ENCODE measurements at regions not wholly inside any gene's neighbourhood (a gene's known extent, or its start where the extent isn't known, plus 50 kb on each side); places are given as distances from the start of the nearest gene placed in this dataset.
"Not testable (repeated sequence)": the region's sequence is repeated elsewhere in the genome, so short reads cannot be mapped to it uniquely, and the experiment has no call there.

DNA sequence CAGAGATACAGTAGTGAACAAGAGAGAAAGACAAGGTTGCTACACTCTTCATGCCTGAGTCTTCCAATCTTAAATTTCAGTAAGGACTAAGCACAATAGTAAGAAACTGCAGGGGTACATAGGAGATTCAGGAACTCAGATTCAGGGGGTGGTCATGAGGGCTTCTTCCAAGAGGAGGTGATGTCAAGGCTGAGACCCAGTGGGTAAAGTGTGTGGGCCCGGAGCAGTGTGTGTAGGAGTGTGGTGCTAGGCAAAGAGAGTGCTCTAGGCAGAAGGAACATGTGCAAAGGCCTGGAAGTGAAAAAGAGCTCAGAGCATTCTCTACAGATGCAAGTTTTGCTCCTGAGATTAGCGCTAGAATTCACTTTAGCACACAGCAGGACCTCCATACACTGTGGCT, 102.9 kb upstream of the SPATA12 start:
- DNase-seq (ENCODE audit: low read depth in 1 of 2, low spot score in 2 of 2), result no peak
- H3K9me3 ChIP-seq (replicated peaks), result no peaks in the 10 kb centered on the region

DNA sequence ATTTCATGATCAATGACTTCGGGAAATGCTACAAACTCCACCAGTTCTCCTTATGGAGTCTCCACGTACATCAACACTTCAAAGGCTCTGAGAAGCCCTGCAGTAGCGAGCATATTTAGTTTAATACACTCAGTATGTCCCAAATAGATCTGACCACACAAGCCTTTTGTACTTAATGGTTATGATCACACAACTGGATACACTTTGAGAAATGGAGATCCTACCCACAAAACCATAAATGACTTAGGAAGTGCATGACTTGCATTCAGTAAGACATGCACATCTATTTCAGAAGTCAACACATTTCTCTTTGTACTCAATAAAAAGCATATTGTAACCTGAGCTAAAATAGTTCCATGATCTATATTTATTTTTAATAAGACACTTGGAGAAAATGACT, 103.6 kb upstream of the SPATA12 start:
- H3K36me3 ChIP-seq, result no peaks in the 10 kb centered on the region
- no peaks in the 10 kb centered on the region for H3K9me3 ChIP-seq (replicated peaks)
- H3K4me3 ChIP-seq, result no peak overlapping the region
- DNase-seq (ENCODE audit: low read depth in 1 of 2, low spot score in 2 of 2), result no peak
- no peaks in the 10 kb centered on the region for H3K4me1 ChIP-seq (replicated peaks)
- H3K27me3 ChIP-seq (replicated peaks), result no peaks in the 10 kb centered on the region
- H3K27ac ChIP-seq, result no peak overlapping the region

More for the DNA sequence above, 102.9 kb upstream of the SPATA12 start:
- Histone ChIP-seq H3K4me3 (no peak overlapping the region), H3K27ac (no peak overlapping the region), H3K4me1 (replicated peaks) (no peaks in the 10 kb centered on the region), H3K36me3 (no peaks in the 10 kb centered on the region), H3K27me3 (replicated peaks) (no peaks in the 10 kb centered on the region)

- no peak overlapping the region for H3K27ac ChIP-seq
- no peaks in the 10 kb centered on the region for H3K9me3 ChIP-seq (replicated peaks)
Observed at GRCh38 chr3:56955492-56956111, 104.9 kb upstream of the SPATA12 start.

GRCh38 chr3:56954125-56954524, 106.3 kb upstream of the SPATA12 start:
- Histone ChIP-seq H3K36me3 (no peaks in the 10 kb centered on the region), H3K4me1 (replicated peaks) (no peaks in the 10 kb centered on the region), H3K27me3 (replicated peaks) (no peaks in the 10 kb centered on the region), H3K4me3 (no peak overlapping the region), H3K9me3 (replicated peaks) (no peaks in the 10 kb centered on the region), H3K27ac (no peak overlapping the region)
- no peak for DNase-seq (ENCODE audit: low read depth in 1 of 2, low spot score in 2 of 2)

More at GRCh38 chr3:56955492-56956111, 104.9 kb upstream of the SPATA12 start:
- DNase-seq (ENCODE audit: low read depth in 1 of 2, low spot score in 2 of 2), result no peak
- Histone ChIP-seq H3K4me1 (replicated peaks) (no peaks in the 10 kb centered on the region), H3K27me3 (replicated peaks) (no peaks in the 10 kb centered on the region), H3K4me3 (no peak overlapping the region), H3K36me3 (no peaks in the 10 kb centered on the region)

- H3K9me3 ChIP-seq (replicated peaks), result no peaks in the 10 kb centered on the region
- H3K27me3 ChIP-seq (replicated peaks), result no peaks in the 10 kb centered on the region
- no peaks in the 10 kb centered on the region for H3K36me3 ChIP-seq
- no peaks in the 10 kb centered on the region for H3K4me1 ChIP-seq (replicated peaks)
- no peak for DNase-seq (ENCODE audit: low read depth in 1 of 2, low spot score in 2 of 2)
- H3K4me3 ChIP-seq, result no peak overlapping the region
- H3K27ac ChIP-seq, result no peak overlapping the region
Observed at GRCh38 chr3:56952846-56953245, 107.6 kb upstream of the SPATA12 start.

GRCh38 chr3:56952061-56952460, 108.4 kb upstream of the SPATA12 start:
- no peaks in the 10 kb centered on the region for H3K4me1 ChIP-seq (replicated peaks)
- DNase-seq (ENCODE audit: low read depth in 1 of 2, low spot score in 2 of 2), result no peak
- H3K27ac ChIP-seq, result no peak overlapping the region
- H3K36me3 ChIP-seq, result no peaks in the 10 kb centered on the region
- H3K4me3 ChIP-seq, result no peak overlapping the region
- H3K9me3 ChIP-seq (replicated peaks), result no peaks in the 10 kb centered on the region
- no peaks in the 10 kb centered on the region for H3K27me3 ChIP-seq (replicated peaks)

DNA sequence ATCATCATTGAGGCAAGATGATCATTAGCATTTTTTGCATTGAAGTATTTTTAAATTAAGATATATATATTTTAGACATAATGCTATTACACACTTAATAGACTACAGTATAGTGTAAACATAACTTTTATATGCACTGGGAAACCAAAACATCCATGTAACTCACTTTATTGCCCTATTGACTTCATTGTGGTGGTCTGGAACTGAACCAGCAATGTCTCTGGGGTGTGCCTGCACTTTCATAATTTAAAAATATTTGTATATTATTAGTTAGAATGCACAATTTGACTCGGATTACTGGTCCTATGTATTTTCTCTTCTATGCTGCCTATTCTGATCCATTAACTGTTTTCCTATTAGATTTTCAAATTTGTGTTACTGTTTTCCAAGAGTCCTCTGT, 109.1 kb upstream of the SPATA12 start:
- no peaks in the 10 kb centered on the region for H3K9me3 ChIP-seq (replicated peaks)
- no peak for DNase-seq (ENCODE audit: low read depth in 1 of 2, low spot score in 2 of 2)

GRCh38 chr3:56945378-56945777, 115.1 kb upstream of the SPATA12 start:
- not testable (repeated sequence) for H3K4me3 ChIP-seq; H3K9me3 ChIP-seq (replicated peaks); H3K27ac ChIP-seq; H3K36me3 ChIP-seq; H3K4me1 ChIP-seq (replicated peaks); DNase-seq (ENCODE audit: low read depth in 1 of 2, low spot score in 2 of 2); H3K27me3 ChIP-seq (replicated peaks)

More for the DNA sequence above, 109.1 kb upstream of the SPATA12 start:
- Histone ChIP-seq H3K4me1 (replicated peaks) (no peaks in the 10 kb centered on the region), H3K36me3 (no peaks in the 10 kb centered on the region), H3K27ac (no peak overlapping the region), H3K27me3 (replicated peaks) (no peaks in the 10 kb centered on the region), H3K4me3 (no peak overlapping the region)

- no peak overlapping the region for H3K27ac ChIP-seq
- H3K4me3 ChIP-seq, result no peak overlapping the region
- no peaks in the 10 kb centered on the region for H3K36me3 ChIP-seq
- H3K9me3 ChIP-seq (replicated peaks), result no peaks in the 10 kb centered on the region
- no peak for DNase-seq (ENCODE audit: low read depth in 1 of 2, low spot score in 2 of 2)
- 0 out of 2 replicates have a peak, but pooled peaks cover 3% of the 10 kb centered on the region for H3K4me1 ChIP-seq (replicated peaks)
- H3K27me3 ChIP-seq (replicated peaks), result no peaks in the 10 kb centered on the region
Observed at GRCh38 chr3:56942523-56942922, 117.9 kb upstream of the SPATA12 start.

- H3K27ac ChIP-seq, result no peak overlapping the region
- H3K27me3 ChIP-seq (replicated peaks), result no peaks in the 10 kb centered on the region
- H3K36me3 ChIP-seq, result no peaks in the 10 kb centered on the region
- no peak for DNase-seq (ENCODE audit: low read depth in 1 of 2, low spot score in 2 of 2)
- no peak overlapping the region for H3K4me3 ChIP-seq
- H3K4me1 ChIP-seq (replicated peaks), result 0 out of 2 replicates have a peak, but pooled peaks cover 5% of the 10 kb centered on the region
- H3K9me3 ChIP-seq (replicated peaks), result no peaks in the 10 kb centered on the region
Observed at GRCh38 chr3:56940976-56941375, 119.5 kb upstream of the SPATA12 start.

DNA sequence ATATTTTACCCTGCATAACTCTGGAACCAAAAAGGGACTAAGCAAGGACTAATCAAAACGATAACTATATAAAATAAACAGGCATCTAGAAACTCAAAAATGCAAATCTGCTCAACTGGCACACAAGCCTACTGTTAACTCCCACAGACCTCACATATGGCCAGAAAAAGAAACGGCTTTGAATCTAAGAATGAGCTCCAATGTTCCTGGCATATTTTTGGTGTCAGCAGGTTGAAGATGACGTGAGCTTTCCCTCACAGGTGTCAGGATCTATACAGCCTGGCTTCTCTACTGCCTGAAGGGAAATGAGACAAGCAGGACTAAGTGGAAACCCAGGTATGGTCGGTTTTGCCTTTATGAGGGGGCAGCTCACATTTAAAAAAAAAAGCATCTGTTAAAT, 120.1 kb upstream of the SPATA12 start:
- DNase-seq (ENCODE audit: low read depth in 1 of 2, low spot score in 2 of 2), result no peak
- H3K9me3 ChIP-seq (replicated peaks), result no peaks in the 10 kb centered on the region
- H3K27me3 ChIP-seq (replicated peaks), result no peaks in the 10 kb centered on the region
- H3K4me1 ChIP-seq (replicated peaks), result 0 out of 2 replicates have a peak, but pooled peaks cover 5% of the 10 kb centered on the region
- H3K36me3 ChIP-seq, result no peaks in the 10 kb centered on the region
- H3K27ac ChIP-seq, result no peak overlapping the region
- no peak overlapping the region for H3K4me3 ChIP-seq

DNA sequence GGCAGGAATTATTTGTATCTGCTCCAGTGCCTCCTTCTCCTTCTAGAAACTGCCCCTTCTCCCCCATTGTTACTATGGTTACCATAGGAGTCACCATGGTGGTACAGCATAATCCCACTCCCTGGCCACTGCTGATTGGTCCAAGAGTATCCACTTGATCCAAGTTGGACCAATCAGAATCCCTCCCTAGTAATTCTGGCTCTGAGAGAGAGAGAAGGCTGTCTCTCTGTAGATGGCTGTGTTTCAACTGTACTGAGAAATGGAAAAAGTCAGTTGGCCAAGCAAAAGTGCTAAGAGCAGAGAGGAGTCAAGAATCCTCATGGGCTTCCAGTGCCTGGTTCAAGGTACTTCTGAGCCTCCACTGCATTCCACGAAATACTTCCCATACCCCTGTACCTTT, 120.6 kb upstream of the SPATA12 start:
- DNase-seq (ENCODE audit: low read depth in 1 of 2, low spot score in 2 of 2), result no peak
- Histone ChIP-seq H3K9me3 (replicated peaks) (no peaks in the 10 kb centered on the region), H3K27ac (no peak overlapping the region), H3K27me3 (replicated peaks) (no peaks in the 10 kb centered on the region), H3K4me3 (no peak overlapping the region), H3K4me1 (replicated peaks) (0 out of 2 replicates have a peak, but pooled peaks cover 5% of the 10 kb centered on the region), H3K36me3 (no peaks in the 10 kb centered on the region)

DNA sequence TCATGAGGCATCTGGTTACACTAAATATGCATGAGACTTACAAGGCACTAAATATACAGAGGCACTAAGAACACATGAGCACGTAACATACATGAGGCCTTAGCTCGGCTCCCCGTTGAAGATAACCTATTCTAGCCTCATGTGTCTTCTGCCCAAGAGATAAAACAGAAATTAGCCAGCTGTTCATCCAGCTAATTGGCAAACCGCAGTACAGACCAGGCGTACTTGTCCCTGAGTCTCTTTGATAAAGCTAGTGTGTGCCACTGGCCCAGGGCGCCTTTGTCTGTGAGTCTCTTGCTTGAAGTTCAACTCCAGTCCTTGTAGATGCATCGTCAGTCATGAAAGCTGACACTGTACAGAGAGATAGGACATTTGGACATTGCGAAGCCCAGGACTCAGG, 121.9 kb upstream of the SPATA12 start:
- H3K9me3 ChIP-seq (replicated peaks), result no peaks in the 10 kb centered on the region
- 0 out of 2 replicates have a peak, but pooled peaks cover 5% of the 10 kb centered on the region for H3K4me1 ChIP-seq (replicated peaks)
- H3K4me3 ChIP-seq, result no peak overlapping the region
- DNase-seq (ENCODE audit: low read depth in 1 of 2, low spot score in 2 of 2), result no peak
- no peak overlapping the region for H3K27ac ChIP-seq
- H3K36me3 ChIP-seq, result no peaks in the 10 kb centered on the region
- no peaks in the 10 kb centered on the region for H3K27me3 ChIP-seq (replicated peaks)

DNA sequence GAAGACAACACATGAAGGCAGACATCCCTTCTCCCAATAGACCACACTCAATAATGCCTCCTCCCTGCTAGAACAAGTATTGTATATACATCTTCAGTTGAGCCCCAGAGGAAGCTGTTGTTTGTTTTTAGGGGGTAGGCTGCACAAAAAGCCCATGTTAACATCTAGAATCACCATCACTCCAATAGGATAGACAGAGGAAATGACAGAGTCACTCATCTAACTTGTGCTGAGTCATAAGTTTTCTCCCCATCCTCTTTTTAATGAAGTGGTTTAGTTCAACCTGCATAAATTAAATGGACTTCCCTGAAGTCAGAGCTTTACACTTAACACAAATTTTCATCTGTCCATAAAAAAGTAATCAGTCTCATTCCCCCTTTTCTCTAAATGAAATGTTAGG, 122.9 kb upstream of the SPATA12 start:
- Histone ChIP-seq H3K4me3 (no peak overlapping the region), H3K27me3 (replicated peaks) (no peaks in the 10 kb centered on the region), H3K36me3 (no peaks in the 10 kb centered on the region), H3K9me3 (replicated peaks) (no peaks in the 10 kb centered on the region), H3K27ac (no peak overlapping the region), H3K4me1 (replicated peaks) (0 out of 2 replicates have a peak, but pooled peaks cover 5% of the 10 kb centered on the region)
- no peak for DNase-seq (ENCODE audit: low read depth in 1 of 2, low spot score in 2 of 2)

- no peak for DNase-seq (ENCODE audit: low read depth in 1 of 2, low spot score in 2 of 2)
Observed at GRCh38 chr3:56935811-56936210, 124.7 kb upstream of the SPATA12 start.

More at GRCh38 chr3:56935811-56936210, 124.7 kb upstream of the SPATA12 start:
- Histone ChIP-seq H3K36me3 (no peaks in the 10 kb centered on the region), H3K4me1 (replicated peaks) (peaks cover 10% of the 10 kb centered on the region), H3K27ac (no peak overlapping the region), H3K4me3 (no peak overlapping the region), H3K9me3 (replicated peaks) (no peaks in the 10 kb centered on the region), H3K27me3 (replicated peaks) (no peaks in the 10 kb centered on the region)
